HFFc6 (cell line): ENCODE measurements at regions not wholly inside any gene's neighbourhood (a gene's known extent, or its start where the extent isn't known, plus 50 kb on each side); places are given as distances from the start of the nearest gene placed in this dataset.
"Not testable (repeated sequence)": the region's sequence is repeated elsewhere in the genome, so short reads cannot be mapped to it uniquely, and the experiment has no call there.

ENCODE experiments used
- DNase-seq: peaks from one replicate; pipeline ENCODE4 v3.0.0-alpha.2; 2018
- H3K27ac Mint-ChIP-seq: 2 replicates; pipeline ENCODE4 v1.8.0; 2020; ENCODE audit warnings: mild to moderate bottlenecking, mixed read lengths
- H3K27me3 Mint-ChIP-seq: 2 replicates; pipeline ENCODE4 v1.8.0; 2021; ENCODE audit warnings: mild to moderate bottlenecking, moderate library complexity, mixed read lengths; ENCODE audit not compliant: insufficient read depth
- H3K36me3 Mint-ChIP-seq: 2 replicates; pipeline ENCODE4 v1.8.0; 2021; ENCODE audit warnings: low read depth, mixed read lengths
- H3K4me1 Mint-ChIP-seq: 2 replicates; pipeline ENCODE4 v1.8.0; 2020; ENCODE audit warnings: low read depth, mixed read lengths
- H3K4me3 Mint-ChIP-seq: 2 replicates; pipeline ENCODE4 v1.8.0; 2020; ENCODE audit warnings: mild to moderate bottlenecking, moderate library complexity, mixed read lengths
- H3K9me3 Mint-ChIP-seq: 2 replicates; pipeline ENCODE4 v1.8.0; 2020; ENCODE audit warnings: mild to moderate bottlenecking, mixed read lengths
- CTCF ChIP-seq: fragments of 200-600 bp; sonication (generic); IDR thresholded peaks from 2 replicates; pipeline ENCODE4 v1.5.0; 2021; ENCODE audit warnings: antibody characterized with exemption, mild to moderate bottlenecking

GRCh38 chr6:938916-939315 is 246.0 kb upstream of the EXOC2 start:
- H3K36me3 Mint-ChIP-seq: no peaks in the 10 kb centered on the region
- peaks cover 28% of the 10 kb centered on the region for H3K27me3 Mint-ChIP-seq
- no peak for DNase-seq
- H3K4me3 Mint-ChIP-seq: no peak overlapping the region
- TF ChIP-seq CTCF: no peak
- H3K4me1 Mint-ChIP-seq: no peaks in the 10 kb centered on the region
- no peak overlapping the region for H3K27ac Mint-ChIP-seq
- no peaks in the 10 kb centered on the region for H3K9me3 Mint-ChIP-seq

GRCh38 chr6:938271-938905 is 245.4 kb upstream of the EXOC2 start:
- DNase-seq: no peak
- H3K27ac Mint-ChIP-seq: no peak overlapping the region
- H3K4me1 Mint-ChIP-seq: no peaks in the 10 kb centered on the region
- no peak for TF ChIP-seq CTCF
- H3K27me3 Mint-ChIP-seq: peaks cover 30% of the 10 kb centered on the region
- H3K36me3 Mint-ChIP-seq: no peaks in the 10 kb centered on the region
- no peaks in the 10 kb centered on the region for H3K9me3 Mint-ChIP-seq
- no peak overlapping the region for H3K4me3 Mint-ChIP-seq

GRCh38 chr6:935582-935981 is 242.6 kb upstream of the EXOC2 start:
- Mint-ChIP-seq H3K27me3 (peaks cover 27% of the 10 kb centered on the region), H3K9me3 (no peaks in the 10 kb centered on the region), H3K27ac (no peak overlapping the region), H3K4me1 (no peaks in the 10 kb centered on the region), H3K4me3 (no peak overlapping the region), H3K36me3 (no peaks in the 10 kb centered on the region)
- no peak for DNase-seq
- TF ChIP-seq CTCF: no peak

GRCh38 chr6:934686-935085 is 241.7 kb upstream of the EXOC2 start:
- Mint-ChIP-seq H3K27ac (no peak overlapping the region), H3K4me1 (no peaks in the 10 kb centered on the region), H3K27me3 (peaks cover 27% of the 10 kb centered on the region), H3K9me3 (no peaks in the 10 kb centered on the region), H3K4me3 (no peak overlapping the region), H3K36me3 (no peaks in the 10 kb centered on the region)
- DNase-seq: no peak
- no peak for TF ChIP-seq CTCF

GRCh38 chr6:931919-932318 is 239.0 kb upstream of the EXOC2 start:
- H3K27ac Mint-ChIP-seq, H3K4me1 Mint-ChIP-seq, H3K36me3 Mint-ChIP-seq, DNase-seq, H3K9me3 Mint-ChIP-seq, H3K4me3 Mint-ChIP-seq: not testable (repeated sequence)
- peaks cover 19% of the 10 kb centered on the region for H3K27me3 Mint-ChIP-seq

GRCh38 chr6:927157-927556 is 234.2 kb upstream of the EXOC2 start:
- Mint-ChIP-seq H3K36me3 (no peaks in the 10 kb centered on the region), H3K27ac (no peak overlapping the region), H3K4me1 (no peaks in the 10 kb centered on the region), H3K4me3 (no peak overlapping the region), H3K27me3 (peaks cover 11% of the 10 kb centered on the region), H3K9me3 (no peaks in the 10 kb centered on the region)
- no peak for TF ChIP-seq CTCF
- DNase-seq: no peak
